HCT116 (cell line): ENCODE measurements at regions not wholly inside any gene's neighbourhood (a gene's known extent, or its start where the extent isn't known, plus 50 kb on each side); places are given as distances from the start of the nearest gene placed in this dataset.

Source experiments
- ATAC-seq: fragments of 200-7000 bp; cut with Tn5 transposase; 2 replicates; pipeline ENCODE4 v1.9.1; 2020; ENCODE audit warnings: mild to moderate bottlenecking, moderate library complexity
- BruUV-seq: library from RNA; stranded (reverse); fragments of 400-500 nt; replicated peaks from 2 replicates; lab custom pipeline; 2021; lab: Mats Ljungman, UMichigan
- CTCF ChIA-PET: fragments of 300-600 bp; sonication (Branson Sonifier 250); formaldehyde crosslinking; loops from one replicate; lab custom pipeline; 2021; ENCODE audit warnings: antibody characterized with exemption; lab: Charles Lee
- POLR2A ChIA-PET: fragments of 300-600, 350-600 bp; sonication (Branson Sonifier 250); formaldehyde crosslinking; loops from one replicate; lab custom pipeline; 2021; ENCODE audit warnings: antibody characterized with exemption; lab: Charles Lee
- RAD21 ChIA-PET, 2 experiments: fragments of 300-600 bp; sonication (Branson Sonifier 250); formaldehyde crosslinking; loops; one replicate each; lab custom pipeline; 2023; ENCODE audit warnings: low total read pairs in 2 of 2; ENCODE audit not compliant: uncharacterized antibody in 2 of 2, unreplicated experiment in 2 of 2, low non-redundant PET in 1 of 2; lab: Charles Lee
- DNase-seq: peaks from one replicate; pipeline ENCODE4 v3.0.0-alpha.2; 2010; ENCODE audit warnings: low read depth, low spot score
- H2AFZ ChIP-seq: fragments of 200-600 bp; shearing (Covaris generic), sonication (generic); 2 replicates; pipeline ENCODE4 v1.6.1; 2017; ENCODE audit warnings: low read depth, mixed run types, mixed read lengths, antibody characterized with exemption, low read length; ENCODE audit not compliant: poor library complexity, severe bottlenecking
- H3K27ac ChIP-seq: 2 replicates; pipeline ENCODE4 v1.5.1; 2012; ENCODE audit warnings: low read depth, low read length
- H3K27me3 ChIP-seq: fragments of 200-600 bp; sonication (generic); 2 replicates; pipeline ENCODE4 v1.6.1; 2016; ENCODE audit warnings: mixed run types, low read length, mixed read lengths; ENCODE audit not compliant: insufficient read depth
- H3K36me3 ChIP-seq, 2 experiments: fragments of 200-500 bp in 1 of 2; fragments of 200-600 bp in 1 of 2; sonication (Bioruptor generic) in 1 of 2; sonication (generic) in 1 of 2; 2 replicates each; pipeline versions ENCODE4 v1.5.1 to v1.6.1; 2014 to 2016; ENCODE audit warnings: low read length in 2 of 2, inconsistent platforms in 1 of 2, mixed read lengths in 1 of 2, mixed run types in 1 of 2; ENCODE audit not compliant: insufficient read depth in 2 of 2, control insufficient read depth in 1 of 2
- H3K4me1 ChIP-seq, 2 experiments: fragments of 200-600 bp in 1 of 2; sonication (generic) in 1 of 2; 2 replicates each; pipeline versions ENCODE4 v1.5.1 to v1.6.1; 2012 to 2017; ENCODE audit warnings: low read length in 2 of 2, inconsistent platforms in 1 of 2, mild to moderate bottlenecking in 1 of 2, mixed read lengths in 1 of 2, mixed run types in 1 of 2, moderate library complexity in 1 of 2; ENCODE audit not compliant: insufficient read depth in 2 of 2, control insufficient read depth in 1 of 2
- H3K4me2 ChIP-seq: fragments of 200-600 bp; sonication (generic); 2 replicates; pipeline ENCODE4 v1.6.1; 2017; ENCODE audit warnings: mixed run types, low read length, mixed read lengths
- H3K4me3 ChIP-seq, 2 experiments: fragments of 200-600 bp in 1 of 2; sonication (generic) in 1 of 2; replicated peaks in 1 of 2; 2 replicates each; pipeline ENCODE4 v1.5.1; 2011 to 2016; ENCODE audit warnings: low read length in 2 of 2, control low read depth in 1 of 2, low read depth in 1 of 2, mild to moderate bottlenecking in 1 of 2, mixed read lengths in 1 of 2, mixed run types in 1 of 2
- H3K79me2 ChIP-seq: fragments of 200-600 bp; sonication (generic); 2 replicates; pipeline ENCODE4 v1.6.1; 2017; ENCODE audit warnings: mild to moderate bottlenecking, mixed run types, low read length, moderate library complexity, mixed read lengths; ENCODE audit not compliant: insufficient read depth
- H3K9ac ChIP-seq: fragments of 200-600 bp; sonication (generic); 2 replicates; pipeline ENCODE4 v1.6.1; 2016; ENCODE audit warnings: low read length, mixed read lengths
- H3K9me2 ChIP-seq: fragments of 200-600 bp; sonication (generic), shearing (Covaris generic); 2 replicates; pipeline ENCODE4 v1.6.1; 2017; ENCODE audit warnings: mixed run types, mild to moderate bottlenecking, moderate library complexity; ENCODE audit not compliant: insufficient read depth
- H3K9me3 ChIP-seq, 2 experiments: fragments of 200-500 bp in 1 of 2; fragments of 200-600 bp in 1 of 2; sonication (Bioruptor generic) in 1 of 2; sonication (generic) in 1 of 2; 2 replicates each; pipeline ENCODE4 v1.6.1; 2014 to 2017; ENCODE audit warnings: low read length in 2 of 2, mixed read lengths in 2 of 2, inconsistent platforms in 1 of 2, low read depth in 1 of 2, mild to moderate bottlenecking in 1 of 2, mixed run types in 1 of 2, moderate library complexity in 1 of 2; ENCODE audit not compliant: control insufficient read depth in 1 of 2, insufficient read depth in 1 of 2
- H4K20me1 ChIP-seq: fragments of 200-600 bp; sonication (generic), shearing (Covaris generic); 2 replicates; pipeline ENCODE4 v1.6.1; 2017; ENCODE audit warnings: mixed run types, mild to moderate bottlenecking, moderate library complexity; ENCODE audit not compliant: insufficient read depth
- EGR1 ChIP-seq: IDR thresholded peaks from 2 replicates; pipeline ENCODE4 v1.6.1; 2012; ENCODE audit warnings: low read depth
- ELF1 ChIP-seq: IDR thresholded peaks from 2 replicates; pipeline ENCODE4 v1.6.1; 2012; ENCODE audit warnings: low read depth, borderline replicate concordance
- EZH2 ChIP-seq: fragments of 200-600 bp; sonication (generic); IDR thresholded peaks from 2 replicates; pipeline ENCODE4 v1.6.1; 2017; ENCODE audit warnings: antibody characterized with exemption, mixed run types
- EZH2phosphoT487 ChIP-seq: fragments of 200-600 bp; IDR thresholded peaks from 2 replicates; pipeline ENCODE4 v1.6.1; 2018; ENCODE audit warnings: antibody characterized with exemption, borderline replicate concordance
- RAD21 ChIP-seq: IDR thresholded peaks from 2 replicates; pipeline ENCODE4 v1.6.1; 2012; ENCODE audit warnings: low read depth, mild to moderate bottlenecking
- SIN3A ChIP-seq: IDR thresholded peaks from 2 replicates; pipeline ENCODE4 v1.6.1; 2012; ENCODE audit warnings: low read depth
- SP1 ChIP-seq: IDR thresholded peaks from 2 replicates; pipeline ENCODE4 v1.6.1; 2012; ENCODE audit warnings: low read depth
- ZFX ChIP-seq: fragments of 450-650 bp; IDR thresholded peaks from 2 replicates; pipeline ENCODE4 v1.6.1; 2017
- ZNF274 ChIP-seq: fragments of 200-500 bp; sonication (Bioruptor generic); IDR thresholded peaks from 2 replicates; pipeline ENCODE4 v1.6.1; 2014; ENCODE audit warnings: mild to moderate bottlenecking, low read depth, low read length, inconsistent platforms
- intact Hi-C: fragments of 100-400 bp; cut with micrococcal nuclease; formaldehyde crosslinking; loops from 2 replicates; pipeline ENCODE4 v1.10.0; 2022
- TF ChIP-seq, protein P1 (sequence below), 3 experiments: fragments of 200-600 bp in 1 of 3; sonication (generic) in 1 of 3; IDR thresholded peaks in 2 of 3; conservative IDR thresholded peaks in 1 of 3; 2 replicates each; pipeline ENCODE4 v1.5.1; 2012 to 2017; ENCODE audit warnings: low read depth in 2 of 3, low read length in 2 of 3, antibody characterized with exemption in 1 of 3, borderline replicate concordance in 1 of 3, control low read depth in 1 of 3, mild to moderate bottlenecking in 1 of 3, mixed read lengths in 1 of 3, mixed run types in 1 of 3, moderate library complexity in 1 of 3; ENCODE audit not compliant: insufficient read depth in 1 of 3
- TF ChIP-seq, protein P2 (sequence below): IDR thresholded peaks from 2 replicates; pipeline ENCODE4 v1.6.1; 2011; ENCODE audit warnings: mild to moderate bottlenecking, low read length, moderate library complexity; ENCODE audit not compliant: insufficient replicate concordance; ENCODE audit errors: extremely low read depth
- TF ChIP-seq, protein P3 (sequence below): IDR thresholded peaks from 2 replicates; pipeline ENCODE4 v1.6.1; 2012; ENCODE audit warnings: low read depth
- TF ChIP-seq, protein P4 (sequence below): IDR thresholded peaks from 2 replicates; pipeline ENCODE4 v1.6.1; 2012

DNA sequence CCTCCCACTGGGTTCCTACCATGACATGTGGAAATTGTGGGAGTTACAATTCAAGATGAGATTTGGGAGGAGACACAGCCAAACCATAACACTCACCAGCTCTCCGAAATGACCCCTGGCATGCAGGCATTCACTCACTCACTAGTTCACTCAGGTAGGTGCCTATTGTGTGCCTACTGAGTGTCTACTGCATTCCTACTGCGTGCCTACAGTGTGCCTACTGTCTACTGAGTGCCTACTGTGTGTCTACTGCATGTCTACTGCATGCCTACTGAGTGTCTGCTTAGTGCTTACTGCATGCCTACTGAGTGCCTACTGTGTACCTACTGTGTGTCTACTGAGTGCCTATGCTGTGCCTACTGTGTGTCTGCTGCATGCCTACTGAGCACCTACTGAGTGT, 71.7 kb upstream of the FZD10 start:
- no TSS peak for BruUV-seq
- ChIA-PET POLR2A (no interaction called here), RAD21 (no interaction called here), CTCF (no interaction called here)
- Histone ChIP-seq H4K20me1 (no peaks in the 10 kb centered on the region), H3K79me2 (no peaks in the 10 kb centered on the region), H3K27ac (no peak overlapping the region), H3K4me3 (no peak overlapping the region), H3K4me2 (no peak overlapping the region), H3K9me2 (no peaks in the 10 kb centered on the region), H2AFZ (no peak overlapping the region), H3K36me3 (no peaks in the 10 kb centered on the region), H3K27me3 (no peaks in the 10 kb centered on the region), H3K9me3 (peaks cover 4 to 11% of the 10 kb centered on the region in 2 experiments; a peak in 2 of 4 replicates), H3K9ac (no peak overlapping the region), H3K4me1 (no peaks in the 10 kb centered on the region)
- TF ChIP-seq EGR1 (no peak), SIN3A (no peak), RAD21 (no peak), EZH2 (no peak), ZFX (no peak), EZH2phosphoT487 (no peak), ZNF274 (no peak), ELF1 (no peak), SP1 (no peak)
- TF ChIP-seq, protein P1, sequence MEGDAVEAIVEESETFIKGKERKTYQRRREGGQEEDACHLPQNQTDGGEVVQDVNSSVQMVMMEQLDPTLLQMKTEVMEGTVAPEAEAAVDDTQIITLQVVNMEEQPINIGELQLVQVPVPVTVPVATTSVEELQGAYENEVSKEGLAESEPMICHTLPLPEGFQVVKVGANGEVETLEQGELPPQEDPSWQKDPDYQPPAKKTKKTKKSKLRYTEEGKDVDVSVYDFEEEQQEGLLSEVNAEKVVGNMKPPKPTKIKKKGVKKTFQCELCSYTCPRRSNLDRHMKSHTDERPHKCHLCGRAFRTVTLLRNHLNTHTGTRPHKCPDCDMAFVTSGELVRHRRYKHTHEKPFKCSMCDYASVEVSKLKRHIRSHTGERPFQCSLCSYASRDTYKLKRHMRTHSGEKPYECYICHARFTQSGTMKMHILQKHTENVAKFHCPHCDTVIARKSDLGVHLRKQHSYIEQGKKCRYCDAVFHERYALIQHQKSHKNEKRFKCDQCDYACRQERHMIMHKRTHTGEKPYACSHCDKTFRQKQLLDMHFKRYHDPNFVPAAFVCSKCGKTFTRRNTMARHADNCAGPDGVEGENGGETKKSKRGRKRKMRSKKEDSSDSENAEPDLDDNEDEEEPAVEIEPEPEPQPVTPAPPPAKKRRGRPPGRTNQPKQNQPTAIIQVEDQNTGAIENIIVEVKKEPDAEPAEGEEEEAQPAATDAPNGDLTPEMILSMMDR (IDR thresholded peaks at IDR 0.05 in 2 of 3, conservative IDR thresholded peaks at IDR 0.05 in 1 of 3; ENCODE audit: borderline replicate concordance in 1 of 3, insufficient read depth in 1 of 3, low read depth in 2 of 3, low read length in 2 of 3), result no peak
- TF ChIP-seq, protein P2, sequence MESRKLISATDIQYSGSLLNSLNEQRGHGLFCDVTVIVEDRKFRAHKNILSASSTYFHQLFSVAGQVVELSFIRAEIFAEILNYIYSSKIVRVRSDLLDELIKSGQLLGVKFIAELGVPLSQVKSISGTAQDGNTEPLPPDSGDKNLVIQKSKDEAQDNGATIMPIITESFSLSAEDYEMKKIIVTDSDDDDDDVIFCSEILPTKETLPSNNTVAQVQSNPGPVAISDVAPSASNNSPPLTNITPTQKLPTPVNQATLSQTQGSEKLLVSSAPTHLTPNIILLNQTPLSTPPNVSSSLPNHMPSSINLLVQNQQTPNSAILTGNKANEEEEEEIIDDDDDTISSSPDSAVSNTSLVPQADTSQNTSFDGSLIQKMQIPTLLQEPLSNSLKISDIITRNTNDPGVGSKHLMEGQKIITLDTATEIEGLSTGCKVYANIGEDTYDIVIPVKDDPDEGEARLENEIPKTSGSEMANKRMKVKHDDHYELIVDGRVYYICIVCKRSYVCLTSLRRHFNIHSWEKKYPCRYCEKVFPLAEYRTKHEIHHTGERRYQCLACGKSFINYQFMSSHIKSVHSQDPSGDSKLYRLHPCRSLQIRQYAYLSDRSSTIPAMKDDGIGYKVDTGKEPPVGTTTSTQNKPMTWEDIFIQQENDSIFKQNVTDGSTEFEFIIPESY, result no peak
- TF ChIP-seq, protein P3, sequence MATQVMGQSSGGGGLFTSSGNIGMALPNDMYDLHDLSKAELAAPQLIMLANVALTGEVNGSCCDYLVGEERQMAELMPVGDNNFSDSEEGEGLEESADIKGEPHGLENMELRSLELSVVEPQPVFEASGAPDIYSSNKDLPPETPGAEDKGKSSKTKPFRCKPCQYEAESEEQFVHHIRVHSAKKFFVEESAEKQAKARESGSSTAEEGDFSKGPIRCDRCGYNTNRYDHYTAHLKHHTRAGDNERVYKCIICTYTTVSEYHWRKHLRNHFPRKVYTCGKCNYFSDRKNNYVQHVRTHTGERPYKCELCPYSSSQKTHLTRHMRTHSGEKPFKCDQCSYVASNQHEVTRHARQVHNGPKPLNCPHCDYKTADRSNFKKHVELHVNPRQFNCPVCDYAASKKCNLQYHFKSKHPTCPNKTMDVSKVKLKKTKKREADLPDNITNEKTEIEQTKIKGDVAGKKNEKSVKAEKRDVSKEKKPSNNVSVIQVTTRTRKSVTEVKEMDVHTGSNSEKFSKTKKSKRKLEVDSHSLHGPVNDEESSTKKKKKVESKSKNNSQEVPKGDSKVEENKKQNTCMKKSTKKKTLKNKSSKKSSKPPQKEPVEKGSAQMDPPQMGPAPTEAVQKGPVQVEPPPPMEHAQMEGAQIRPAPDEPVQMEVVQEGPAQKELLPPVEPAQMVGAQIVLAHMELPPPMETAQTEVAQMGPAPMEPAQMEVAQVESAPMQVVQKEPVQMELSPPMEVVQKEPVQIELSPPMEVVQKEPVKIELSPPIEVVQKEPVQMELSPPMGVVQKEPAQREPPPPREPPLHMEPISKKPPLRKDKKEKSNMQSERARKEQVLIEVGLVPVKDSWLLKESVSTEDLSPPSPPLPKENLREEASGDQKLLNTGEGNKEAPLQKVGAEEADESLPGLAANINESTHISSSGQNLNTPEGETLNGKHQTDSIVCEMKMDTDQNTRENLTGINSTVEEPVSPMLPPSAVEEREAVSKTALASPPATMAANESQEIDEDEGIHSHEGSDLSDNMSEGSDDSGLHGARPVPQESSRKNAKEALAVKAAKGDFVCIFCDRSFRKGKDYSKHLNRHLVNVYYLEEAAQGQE, result no peak
- TF ChIP-seq, protein P4, sequence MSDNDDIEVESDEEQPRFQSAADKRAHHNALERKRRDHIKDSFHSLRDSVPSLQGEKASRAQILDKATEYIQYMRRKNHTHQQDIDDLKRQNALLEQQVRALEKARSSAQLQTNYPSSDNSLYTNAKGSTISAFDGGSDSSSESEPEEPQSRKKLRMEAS, result no peak
- intact Hi-C loops, result no loop called here
- ATAC-seq (no peak), DNase-seq (no peak)
